ENCODE measurements at regions not wholly inside any gene's neighbourhood (a gene's known extent, or its start where the extent isn't known, plus 50 kb on each side); places are given as distances from the start of the nearest gene placed in this dataset.

- no peak for TF ChIP-seq EZH2 (IDR thresholded peaks at IDR 0.05; ENCODE audit: low read depth, unreplicated experiment)
- no peak for TF ChIP-seq CREB1 (CRISPR knock-in tag; IDR thresholded peaks at IDR 0.05; ENCODE audit: low read depth)
- TF ChIP-seq STAT1 (IDR thresholded peaks at IDR 0.05; ENCODE audit: unreplicated experiment) = no peak
Observed at GRCh38 chr10:62692085-62692484, 112.4 kb upstream of the ADO start (continued).

- Histone ChIP-seq H2AFZ (peak overlapping the region; percentile 91), H3K27ac (ENCODE audit: low read depth) (no peak overlapping the region), H4K20me1 (replicated peaks; ENCODE audit: insufficient read depth) (no peaks in the 10 kb centered on the region), H3K9me2 (ENCODE audit: insufficient read depth) (peaks cover 14% of the 10 kb centered on the region), H3K4me2 (no peak overlapping the region), H3K79me2 (replicated peaks; ENCODE audit: insufficient read depth) (no peaks in the 10 kb centered on the region), H3F3A (replicated peaks; ENCODE audit: low read depth) (no peaks in the 10 kb centered on the region), H3K4me1 (ENCODE audit: insufficient read depth) (peaks cover 18% of the 10 kb centered on the region), H3K4me3 (no peak overlapping the region), H3K27me3 (ENCODE audit: insufficient read depth) (no peaks in the 10 kb centered on the region), H3K36me3 (ENCODE audit: insufficient read depth) (no peaks in the 10 kb centered on the region)
- 0 out of 3 replicates have a peak, but pooled peaks cover under 1% of the 10 kb centered on the region for H3K9me3 Mint-ChIP-seq
- H3K4me1 Mint-ChIP-seq = peaks cover 20% of the 10 kb centered on the region
- ATAC-seq = no peak
- H3K27ac Mint-ChIP-seq = no peak overlapping the region
- no peak for DNase-seq (ENCODE audit: low spot score)
- H3K36me3 Mint-ChIP-seq (ENCODE audit: low read depth) = peaks cover 1% of the 10 kb centered on the region; the same call in 2 of the 3 replicates
- no peak overlapping the region for H3K4me3 Mint-ChIP-seq
- peaks cover 7% of the 10 kb centered on the region for H3K27me3 Mint-ChIP-seq (ENCODE audit: insufficient read depth, low read depth, poor library complexity)
- no peak for TF ChIP-seq POLR2AphosphoS5 (IDR thresholded peaks at IDR 0.05; ENCODE audit: low read depth)
- TF ChIP-seq CREB1 (CRISPR knock-in tag; IDR thresholded peaks at IDR 0.05; ENCODE audit: low read depth) = no peak
- no peak for TF ChIP-seq ETS1 (IDR thresholded peaks at IDR 0.05)
- no peak for TF ChIP-seq CTCF (conservative IDR thresholded peaks at IDR 0.05; ENCODE audit: low read depth in 2 of 2)
- no peak for TF ChIP-seq NANOG (IDR thresholded peaks at IDR 0.05; ENCODE audit: borderline replicate concordance)
- TF ChIP-seq ZNF462 (CRISPR knock-in tag; IDR thresholded peaks at IDR 0.05) = no peak
- no peak for TF ChIP-seq JUNB (IDR thresholded peaks at IDR 0.05; ENCODE audit: unreplicated experiment)
Observed at GRCh38 chr10:62693306-62693705, 111.2 kb upstream of the ADO start.
